CD14-positive monocyte (primary cell): ENCODE measurements at regions not wholly inside any gene's neighbourhood (a gene's known extent, or its start where the extent isn't known, plus 50 kb on each side); places are given as distances from the start of the nearest gene placed in this dataset.

Experiments
- DNase-seq, 3 donors: peaks; one replicate each; pipeline ENCODE4 v3.0.0-alpha.2; 2011 to 2022
- H2AFZ ChIP-seq: 2 replicates; pipeline ENCODE4 v1.6.0; 2012; ENCODE audit warnings: mild to moderate bottlenecking, low read depth, low read length, inconsistent platforms; ENCODE audit not compliant: insufficient read depth, poor library complexity, severe bottlenecking
- H3K27ac ChIP-seq, 2 donors: 1 replicate in 1 of 2; 2 replicates in 1 of 2; pipeline ENCODE4 v1.5.1; 2012 to 2013; ENCODE audit warnings: low read length in 2 of 2, control low read depth in 1 of 2, inconsistent platforms in 1 of 2, low read depth in 1 of 2, mild to moderate bottlenecking in 1 of 2
- H3K27me3 ChIP-seq, 2 donors: one replicate each; pipeline versions ENCODE4 v1.6.0 to v1.6.1; 2011 to 2013; ENCODE audit warnings: low read length in 2 of 2; ENCODE audit not compliant: control insufficient read depth in 2 of 2, insufficient read depth in 2 of 2
- H3K36me3 ChIP-seq, 2 donors: replicated peaks in 1 of 2; 1 replicate in 1 of 2; 2 replicates in 1 of 2; pipeline versions ENCODE4 v1.5.1 to v1.6.1; 2012 to 2013; ENCODE audit warnings: low read length in 2 of 2, control low read depth in 1 of 2, inconsistent platforms in 1 of 2, mild to moderate bottlenecking in 1 of 2; ENCODE audit not compliant: insufficient read depth in 2 of 2, control insufficient read depth in 1 of 2
- H3K4me1 ChIP-seq, 2 donors: 1 replicate in 1 of 2; 2 replicates in 1 of 2; pipeline versions ENCODE4 v1.5.1 to v1.6.1; 2012 to 2013; ENCODE audit warnings: low read length in 2 of 2, control low read depth in 1 of 2, inconsistent platforms in 1 of 2, mild to moderate bottlenecking in 1 of 2, moderate library complexity in 1 of 2; ENCODE audit not compliant: insufficient read depth in 2 of 2, control insufficient read depth in 1 of 2
- H3K4me2 ChIP-seq: replicated peaks from 2 replicates; pipeline ENCODE3; 2012; ENCODE audit warnings: low read length, moderate library complexity, mild to moderate bottlenecking; ENCODE audit not compliant: poor library complexity, severe bottlenecking; ENCODE audit errors: extremely low read depth
- H3K4me3 ChIP-seq, 3 experiments: fragments of 200-600 bp in 1 of 3; sonication (generic) in 1 of 3; replicated peaks in 1 of 3; 1 replicate in 2 of 3; 2 replicates in 1 of 3; pipeline ENCODE4 v1.5.1; 2011 to 2013; ENCODE audit warnings: low read length in 3 of 3, mild to moderate bottlenecking in 3 of 3, control low read depth in 2 of 3, low read depth in 2 of 3, inconsistent platforms in 1 of 3, moderate library complexity in 1 of 3
- H3K79me2 ChIP-seq: 2 replicates; pipeline ENCODE4 v1.6.0; 2012; ENCODE audit warnings: mild to moderate bottlenecking, control low read depth, inconsistent platforms, low read length, moderate library complexity; ENCODE audit not compliant: insufficient read depth
- H3K9ac ChIP-seq: 2 replicates; pipeline ENCODE4 v1.6.0; 2017; ENCODE audit warnings: low read length, mild to moderate bottlenecking; ENCODE audit not compliant: insufficient read depth, poor library complexity, severe bottlenecking
- H3K9me3 ChIP-seq, 2 donors: replicated peaks in 1 of 2; 1 replicate in 1 of 2; 2 replicates in 1 of 2; pipeline versions ENCODE4 v1.5.1 to v1.6.1; 2012 to 2013; ENCODE audit warnings: low read length in 2 of 2, control low read depth in 1 of 2; ENCODE audit not compliant: control insufficient read depth in 1 of 2, insufficient read depth in 1 of 2
- H4K20me1 ChIP-seq: 2 replicates; pipeline ENCODE4 v1.6.0; 2012; ENCODE audit warnings: mild to moderate bottlenecking, low read length, control low read depth, moderate library complexity; ENCODE audit not compliant: insufficient read depth
- H3K27ac Mint-ChIP-seq, 7 donors: one replicate each; pipeline ENCODE4 v1.8.0; 2020; ENCODE audit warnings: mild to moderate bottlenecking in 7 of 7, mixed read lengths in 7 of 7, moderate library complexity in 6 of 7, inconsistent platforms in 2 of 7
- H3K27me3 Mint-ChIP-seq, 3 donors: one replicate each; pipeline ENCODE4 v1.8.0; 2021 to 2022; ENCODE audit warnings: low read depth in 3 of 3, mild to moderate bottlenecking in 3 of 3, mixed read lengths in 3 of 3, moderate library complexity in 3 of 3, inconsistent platforms in 1 of 3
- H3K36me3 Mint-ChIP-seq, 2 donors: one replicate each; pipeline ENCODE4 v1.8.0; 2020; ENCODE audit warnings: mixed read lengths in 2 of 2, inconsistent platforms in 1 of 2, mild to moderate bottlenecking in 1 of 2
- H3K4me1 Mint-ChIP-seq: one replicate; pipeline ENCODE4 v1.8.0; 2020; ENCODE audit warnings: mild to moderate bottlenecking, mixed read lengths
- H3K4me3 Mint-ChIP-seq, 2 donors: one replicate each; pipeline ENCODE4 v1.8.0; 2020; ENCODE audit warnings: mild to moderate bottlenecking in 2 of 2, mixed read lengths in 2 of 2, moderate library complexity in 1 of 2
- H3K9me3 Mint-ChIP-seq, 7 donors: one replicate each; pipeline ENCODE4 v1.8.0; 2020 to 2022; ENCODE audit warnings: mixed read lengths in 7 of 7, mild to moderate bottlenecking in 6 of 7, moderate library complexity in 6 of 7, inconsistent platforms in 2 of 7
- WGBS: methylation state at CpG from one replicate; pipeline ENCODE4 v1.1.5; 2013; ENCODE audit warnings: missing lambda C conversion rate; ENCODE audit not compliant: insufficient coverage; 5-methylcytosine and 5-hydroxymethylcytosine counted together
- intact Hi-C, 2 donors: fragments of 100-400 bp; cut with micrococcal nuclease; formaldehyde crosslinking; loops; one replicate each; pipeline versions ENCODE4 v1.15.0 to v1.15.1; 2023
- TF ChIP-seq, protein P1 (sequence below): fragments of 200-600 bp; IDR thresholded peaks from one replicate; pipeline ENCODE4 v1.8.0; 2022; ENCODE audit warnings: antibody characterized with exemption, mild to moderate bottlenecking

DNA sequence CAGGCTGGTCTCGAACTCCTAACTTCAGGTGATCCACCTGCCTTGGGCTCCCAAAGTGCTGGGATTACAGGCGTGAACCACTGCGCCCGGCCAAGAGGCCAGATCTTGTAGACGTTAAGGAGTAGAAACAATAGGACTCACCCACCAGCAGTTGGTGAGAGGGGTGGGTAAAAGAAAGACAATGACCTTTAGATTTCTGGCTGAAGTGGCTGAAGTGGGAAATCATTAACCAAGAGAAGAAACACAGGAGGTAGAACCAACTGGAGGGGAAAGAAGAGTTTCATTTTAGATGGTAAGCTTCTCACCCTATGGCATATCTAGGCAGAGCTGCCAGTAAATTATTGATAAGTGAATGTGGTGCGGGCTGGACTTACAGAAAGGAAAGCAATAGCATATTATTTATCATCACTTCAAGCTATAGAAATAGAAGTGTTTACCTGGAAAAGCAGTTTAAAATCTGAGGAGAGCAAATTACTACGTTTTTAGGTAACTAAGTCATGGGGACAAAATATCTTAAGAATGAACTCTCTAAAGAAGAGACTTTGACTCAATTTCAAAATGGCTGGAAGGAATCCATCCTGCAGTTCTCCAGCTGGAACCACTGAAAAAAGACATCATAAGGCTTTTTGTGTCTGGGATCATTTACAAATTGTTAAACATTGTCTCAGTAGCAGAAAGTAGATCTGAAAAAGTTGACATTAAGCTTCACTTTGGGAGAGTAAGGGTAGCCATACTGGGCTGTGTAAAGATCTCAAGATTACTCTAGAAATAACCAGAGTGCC, 109.6 kb downstream of the ALDH8A1 start:
- Histone ChIP-seq H2AFZ (no peak overlapping the region), H3K27ac (no peak overlapping the region), H3K4me2 (no peak overlapping the region), H3K9me3 (no peaks in the 10 kb centered on the region), H4K20me1 (no peaks in the 10 kb centered on the region), H3K4me3 (no peak overlapping the region), H3K4me1 (no peaks in the 10 kb centered on the region), H3K27me3 (no peaks in the 10 kb centered on the region), H3K79me2 (no peaks in the 10 kb centered on the region), H3K9ac (no peak overlapping the region), H3K36me3 (no peaks in the 10 kb centered on the region)
- TF ChIP-seq, protein P1, sequence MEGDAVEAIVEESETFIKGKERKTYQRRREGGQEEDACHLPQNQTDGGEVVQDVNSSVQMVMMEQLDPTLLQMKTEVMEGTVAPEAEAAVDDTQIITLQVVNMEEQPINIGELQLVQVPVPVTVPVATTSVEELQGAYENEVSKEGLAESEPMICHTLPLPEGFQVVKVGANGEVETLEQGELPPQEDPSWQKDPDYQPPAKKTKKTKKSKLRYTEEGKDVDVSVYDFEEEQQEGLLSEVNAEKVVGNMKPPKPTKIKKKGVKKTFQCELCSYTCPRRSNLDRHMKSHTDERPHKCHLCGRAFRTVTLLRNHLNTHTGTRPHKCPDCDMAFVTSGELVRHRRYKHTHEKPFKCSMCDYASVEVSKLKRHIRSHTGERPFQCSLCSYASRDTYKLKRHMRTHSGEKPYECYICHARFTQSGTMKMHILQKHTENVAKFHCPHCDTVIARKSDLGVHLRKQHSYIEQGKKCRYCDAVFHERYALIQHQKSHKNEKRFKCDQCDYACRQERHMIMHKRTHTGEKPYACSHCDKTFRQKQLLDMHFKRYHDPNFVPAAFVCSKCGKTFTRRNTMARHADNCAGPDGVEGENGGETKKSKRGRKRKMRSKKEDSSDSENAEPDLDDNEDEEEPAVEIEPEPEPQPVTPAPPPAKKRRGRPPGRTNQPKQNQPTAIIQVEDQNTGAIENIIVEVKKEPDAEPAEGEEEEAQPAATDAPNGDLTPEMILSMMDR: no peak
- Mint-ChIP-seq H3K4me3 (no peak overlapping the region), H3K36me3 (no peaks in the 10 kb centered on the region), H3K27me3 (peaks cover 1 to 3% (median 2%) of the 10 kb centered on the region in 3 donors), H3K9me3 (no peaks in the 10 kb centered on the region), H3K27ac (no peak overlapping the region), H3K4me1 (no peaks in the 10 kb centered on the region)
- DNase-seq: no peak
- intact Hi-C loops: no loop called here
- 100% methylated on average over 1 of the region's 7 CpGs for WGBS

DNA sequence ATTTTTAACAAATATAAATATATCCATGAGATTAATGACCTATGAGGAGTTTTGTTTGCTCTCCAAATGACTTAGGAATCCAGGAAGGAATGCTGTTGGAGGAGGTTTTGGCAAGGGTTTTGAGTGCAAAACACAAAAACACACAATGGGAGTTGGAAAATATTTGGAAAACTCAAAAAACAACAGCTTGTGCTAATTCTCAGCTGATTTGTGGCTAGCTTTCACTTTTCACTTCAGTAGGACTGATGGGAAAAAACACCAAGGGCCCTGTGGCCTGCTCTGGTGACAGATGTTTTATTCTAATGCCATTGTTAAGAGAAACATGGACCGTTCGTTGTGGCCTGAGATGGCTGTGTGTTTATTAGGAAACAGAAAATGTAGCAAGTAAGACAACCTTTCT, 113.9 kb downstream of the ALDH8A1 start:
- TF ChIP-seq, protein P1: no peak
- no peak for DNase-seq

More for the DNA sequence above, 113.9 kb downstream of the ALDH8A1 start:
- Mint-ChIP-seq H3K27ac (no peak overlapping the region), H3K36me3 (no peaks in the 10 kb centered on the region), H3K4me3 (no peak overlapping the region), H3K9me3 (no peaks in the 10 kb centered on the region), H3K4me1 (no peaks in the 10 kb centered on the region), H3K27me3 (peaks cover 2 to 3% (median 2%) of the 10 kb centered on the region in 3 donors)
- intact Hi-C loops: no loop called here
- Histone ChIP-seq H3K9ac (no peak overlapping the region), H2AFZ (no peak overlapping the region), H3K4me2 (no peak overlapping the region), H3K27me3 (no peaks in the 10 kb centered on the region), H3K79me2 (no peaks in the 10 kb centered on the region), H3K4me3 (no peak overlapping the region), H3K4me1 (no peaks in the 10 kb centered on the region), H4K20me1 (no peaks in the 10 kb centered on the region), H3K27ac (no peak overlapping the region), H3K9me3 (no peaks in the 10 kb centered on the region), H3K36me3 (no peaks in the 10 kb centered on the region)
- WGBS: no CpG with 5 or more reads among the region's 2 CpGs
